Type B pancreatic cell (in vitro differentiated cells): ENCODE measurements at regions not wholly inside any gene's neighbourhood (a gene's known extent, or its start where the extent isn't known, plus 50 kb on each side); places are given as distances from the start of the nearest gene placed in this dataset.
"Not testable (repeated sequence)": the region's sequence is repeated elsewhere in the genome, so short reads cannot be mapped to it uniquely, and the experiment has no call there.

Experiments
- DNase-seq: peaks from one replicate; pipeline ENCODE4 v3.0.0; 2021; ENCODE audit warnings: mixed read lengths; ENCODE audit not compliant: unreplicated experiment; ENCODE audit errors: extremely low spot score
- H3K27ac Mint-ChIP-seq: 2 replicates; pipeline ENCODE4 v1.8.0; 2021; ENCODE audit warnings: mild to moderate bottlenecking, mixed read lengths
- H3K27me3 Mint-ChIP-seq: 2 replicates; pipeline ENCODE4 v1.8.0; 2021; ENCODE audit warnings: mixed read lengths
- H3K36me3 Mint-ChIP-seq: 2 replicates; pipeline ENCODE4 v1.8.0; 2021; ENCODE audit warnings: mixed read lengths
- H3K4me1 Mint-ChIP-seq: one replicate; pipeline ENCODE4 v1.8.0; 2021; ENCODE audit warnings: mixed read lengths; ENCODE audit not compliant: unreplicated experiment
- H3K4me3 Mint-ChIP-seq: 2 replicates; pipeline ENCODE4 v1.8.0; 2021; ENCODE audit warnings: mild to moderate bottlenecking, mixed read lengths
- H3K9me3 Mint-ChIP-seq: 2 replicates; pipeline ENCODE4 v1.8.0; 2021; ENCODE audit warnings: mixed read lengths
- TF ChIP-seq, protein P1 (sequence below): fragments of 200-600 bp; sonication (generic); conservative IDR thresholded peaks from 2 replicates; pipeline ENCODE4 v1.5.0; 2021; ENCODE audit warnings: antibody characterized with exemption, mild to moderate bottlenecking

DNA sequence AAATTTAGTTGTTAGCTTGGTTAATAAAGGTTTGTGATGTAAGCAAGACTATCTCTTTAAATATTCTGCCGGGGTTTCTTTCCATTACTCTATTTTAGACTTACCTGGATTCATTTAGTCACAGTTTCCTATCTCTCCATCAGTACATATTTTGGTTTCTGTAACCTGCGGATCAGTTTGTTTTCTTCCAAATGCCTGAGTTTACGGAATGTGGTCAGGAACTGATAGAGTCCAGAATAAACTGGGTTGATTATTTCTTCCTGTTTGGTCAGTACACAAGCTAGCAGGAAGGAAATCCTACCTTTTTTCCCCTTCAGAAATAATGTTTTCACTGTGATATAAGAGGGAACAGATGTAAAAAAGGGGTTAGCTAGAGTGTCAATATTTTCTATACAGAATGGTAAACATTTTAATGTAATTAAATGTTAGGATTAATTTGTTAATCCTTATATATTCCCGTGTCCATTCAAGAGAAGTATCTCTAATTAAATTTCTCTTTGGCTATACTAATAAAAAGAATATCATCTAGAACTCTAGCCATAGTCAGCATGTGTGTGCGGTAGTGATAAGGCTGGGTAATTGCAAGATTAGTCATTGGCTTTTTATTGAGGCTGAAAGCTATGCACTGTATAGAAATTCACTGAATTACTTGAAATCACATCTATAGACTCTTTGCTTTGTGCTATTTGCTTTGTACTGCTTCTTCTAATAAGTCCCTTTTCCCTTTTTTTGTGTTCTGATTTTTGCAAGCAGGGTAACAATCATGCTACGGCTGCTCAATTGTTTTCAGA lies 144.7 kb upstream of the ADGRL4 start:
- no peak overlapping the region for H3K27ac Mint-ChIP-seq
- DNase-seq: no peak

DNA sequence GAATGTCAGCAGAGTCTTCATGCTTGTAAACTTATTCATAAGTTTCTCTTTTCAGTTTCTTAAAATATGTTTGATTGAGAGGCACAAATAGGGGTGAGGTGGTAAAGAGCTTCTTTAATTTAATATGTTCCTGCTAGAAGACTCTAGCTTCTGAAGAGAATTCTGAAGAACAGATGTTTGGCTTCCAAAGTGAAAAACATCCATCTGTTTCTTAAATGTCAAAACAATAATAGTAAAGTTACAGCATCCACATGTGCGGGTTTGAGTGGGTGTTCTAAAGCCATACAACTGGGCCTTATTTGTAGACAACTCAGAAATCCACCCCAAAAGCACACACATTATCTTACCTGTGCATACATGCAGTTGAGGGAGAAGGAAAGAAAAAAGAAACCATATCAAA lies 144.0 kb upstream of the ADGRL4 start:
- Mint-ChIP-seq H3K27ac (no peak overlapping the region), H3K27me3 (no peaks in the 10 kb centered on the region), H3K9me3 (peaks cover 5% of the 10 kb centered on the region), H3K4me3 (no peak overlapping the region), H3K36me3 (no peaks in the 10 kb centered on the region), H3K4me1 (no peaks in the 10 kb centered on the region)
- TF ChIP-seq, protein P1, sequence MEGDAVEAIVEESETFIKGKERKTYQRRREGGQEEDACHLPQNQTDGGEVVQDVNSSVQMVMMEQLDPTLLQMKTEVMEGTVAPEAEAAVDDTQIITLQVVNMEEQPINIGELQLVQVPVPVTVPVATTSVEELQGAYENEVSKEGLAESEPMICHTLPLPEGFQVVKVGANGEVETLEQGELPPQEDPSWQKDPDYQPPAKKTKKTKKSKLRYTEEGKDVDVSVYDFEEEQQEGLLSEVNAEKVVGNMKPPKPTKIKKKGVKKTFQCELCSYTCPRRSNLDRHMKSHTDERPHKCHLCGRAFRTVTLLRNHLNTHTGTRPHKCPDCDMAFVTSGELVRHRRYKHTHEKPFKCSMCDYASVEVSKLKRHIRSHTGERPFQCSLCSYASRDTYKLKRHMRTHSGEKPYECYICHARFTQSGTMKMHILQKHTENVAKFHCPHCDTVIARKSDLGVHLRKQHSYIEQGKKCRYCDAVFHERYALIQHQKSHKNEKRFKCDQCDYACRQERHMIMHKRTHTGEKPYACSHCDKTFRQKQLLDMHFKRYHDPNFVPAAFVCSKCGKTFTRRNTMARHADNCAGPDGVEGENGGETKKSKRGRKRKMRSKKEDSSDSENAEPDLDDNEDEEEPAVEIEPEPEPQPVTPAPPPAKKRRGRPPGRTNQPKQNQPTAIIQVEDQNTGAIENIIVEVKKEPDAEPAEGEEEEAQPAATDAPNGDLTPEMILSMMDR: no peak
- DNase-seq: no peak

More for the DNA sequence above, 144.7 kb upstream of the ADGRL4 start:
- H3K4me1 Mint-ChIP-seq: no peaks in the 10 kb centered on the region
- no peak overlapping the region for H3K4me3 Mint-ChIP-seq
- H3K9me3 Mint-ChIP-seq: peaks cover 5% of the 10 kb centered on the region
- no peaks in the 10 kb centered on the region for H3K36me3 Mint-ChIP-seq
- TF ChIP-seq, protein P1: no peak
- H3K27me3 Mint-ChIP-seq: no peaks in the 10 kb centered on the region

DNA sequence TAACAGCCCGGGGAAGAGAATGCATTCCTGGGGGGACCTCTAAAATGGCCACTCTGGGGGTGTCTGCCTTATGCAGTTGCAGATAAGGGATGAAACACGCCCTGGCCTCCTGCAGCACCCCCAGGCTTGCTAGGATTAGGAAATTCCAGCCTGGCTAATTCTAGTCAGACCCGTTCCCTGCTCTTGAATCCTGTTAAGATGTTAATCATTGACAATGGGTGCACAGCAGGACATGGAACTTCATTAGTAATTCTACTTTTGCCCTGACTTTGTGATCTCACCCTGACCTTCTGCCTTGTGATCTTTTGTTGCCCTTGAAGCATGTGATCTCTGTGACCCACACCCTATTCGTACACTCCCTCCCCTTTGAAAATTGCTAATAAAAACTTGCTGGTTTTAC lies 131.7 kb upstream of the ADGRL4 start:
- not testable (repeated sequence) for H3K4me3 Mint-ChIP-seq, H3K9me3 Mint-ChIP-seq, H3K27ac Mint-ChIP-seq, DNase-seq, H3K36me3 Mint-ChIP-seq, H3K27me3 Mint-ChIP-seq, H3K4me1 Mint-ChIP-seq

DNA sequence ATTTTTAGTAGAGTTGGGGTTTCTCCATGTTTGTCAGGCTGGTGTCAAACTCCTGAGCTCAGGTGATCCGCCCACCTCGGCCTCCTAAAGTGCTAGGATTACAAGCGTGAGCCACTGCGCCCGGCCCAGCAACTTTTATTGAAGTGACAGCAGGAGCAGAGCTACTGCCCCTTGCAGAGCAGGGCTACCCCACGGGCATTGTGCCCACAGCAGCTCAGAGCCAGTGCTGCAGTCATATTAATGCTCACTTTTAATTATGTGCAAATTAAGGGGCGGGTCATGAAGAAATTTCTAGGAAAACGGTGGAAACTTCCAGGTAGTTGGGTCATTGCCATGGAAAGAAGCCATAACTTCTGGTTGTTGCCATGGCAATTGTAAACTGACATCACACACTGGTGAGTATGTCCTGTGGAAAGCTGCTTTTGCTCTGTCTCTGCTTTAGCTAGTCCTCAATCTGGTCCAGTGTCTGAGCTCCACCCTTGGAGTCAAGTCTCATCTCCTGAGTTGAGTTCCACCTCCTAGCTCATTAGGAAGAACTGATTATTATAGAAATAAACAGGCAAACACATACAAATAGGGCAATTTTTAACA lies 127.3 kb upstream of the ADGRL4 start:
- Mint-ChIP-seq H3K36me3 (no peaks in the 10 kb centered on the region), H3K27ac (no peak overlapping the region), H3K27me3 (no peaks in the 10 kb centered on the region), H3K9me3 (peaks cover 6% of the 10 kb centered on the region), H3K4me1 (no peaks in the 10 kb centered on the region), H3K4me3 (no peak overlapping the region)
- TF ChIP-seq, protein P1: no peak
- no peak for DNase-seq

DNA sequence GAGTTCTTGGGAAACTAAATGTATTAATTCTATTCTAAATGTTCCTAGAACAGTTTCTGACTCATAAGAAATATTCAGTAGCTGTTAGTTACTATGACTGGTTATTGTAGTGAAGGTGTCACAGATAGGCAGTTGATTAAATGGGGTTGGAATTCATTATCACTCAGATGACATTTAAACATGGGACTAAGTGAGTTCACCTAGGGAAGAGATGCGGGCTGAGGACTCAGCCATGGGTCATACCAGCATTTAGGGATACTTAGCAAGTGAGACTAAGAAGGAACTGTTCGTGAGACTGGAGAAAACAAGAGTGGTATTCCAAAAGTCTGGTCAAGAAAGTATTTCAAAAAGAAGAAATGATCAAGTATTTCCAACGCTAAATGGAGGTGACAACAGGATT lies 125.1 kb upstream of the ADGRL4 start:
- no peak for DNase-seq
- Mint-ChIP-seq H3K27ac (no peak overlapping the region), H3K36me3 (no peaks in the 10 kb centered on the region), H3K4me3 (no peak overlapping the region), H3K9me3 (no peaks in the 10 kb centered on the region), H3K4me1 (no peaks in the 10 kb centered on the region), H3K27me3 (no peaks in the 10 kb centered on the region)
- TF ChIP-seq, protein P1: no peak

DNA sequence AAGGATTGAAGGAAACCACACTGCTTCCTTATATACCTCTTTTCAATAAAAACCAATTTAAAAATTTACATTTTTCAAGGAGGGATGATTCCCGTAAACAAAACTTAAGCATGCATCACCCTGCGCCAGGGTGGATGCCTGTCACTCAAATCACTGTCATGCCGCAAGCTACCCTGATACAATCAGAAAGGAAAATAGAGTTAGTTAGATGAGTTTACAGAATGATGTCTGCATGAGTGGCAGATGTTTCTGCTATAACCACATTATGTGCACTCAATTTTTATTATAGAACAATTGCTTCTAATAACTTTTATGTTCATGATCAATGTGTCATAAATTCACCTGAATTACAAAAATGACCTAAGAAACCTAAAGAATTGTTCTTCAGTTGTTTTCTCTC lies 123.4 kb upstream of the ADGRL4 start:
- H3K9me3 Mint-ChIP-seq: no peaks in the 10 kb centered on the region
- no peaks in the 10 kb centered on the region for H3K4me1 Mint-ChIP-seq
- no peaks in the 10 kb centered on the region for H3K27me3 Mint-ChIP-seq
- TF ChIP-seq, protein P1: no peak
- no peaks in the 10 kb centered on the region for H3K36me3 Mint-ChIP-seq
- H3K27ac Mint-ChIP-seq: no peak overlapping the region
- H3K4me3 Mint-ChIP-seq: no peak overlapping the region
- DNase-seq: no peak
